Stimulated activated naive B cell treated with anti-CD40 and anti-IgM and Interleukin-4, amounts not matched to agents 10 μg/mL and 1 μg/mL and 100 μg/mL, for 72 hours (primary cell): ENCODE measurements at regions not wholly inside any gene's neighbourhood (a gene's known extent, or its start where the extent isn't known, plus 50 kb on each side); places are given as distances from the start of the nearest gene placed in this dataset.

Experiments
- ATAC-seq, 2 donors: fragments of 150-1000 bp; cut with Tn5 transposase; replicated peaks; 2 replicates each; pipeline ENCODE4 v1.10.0; 2021; ENCODE audit warnings: moderate library complexity in 1 of 2
- DNase-seq: peaks from one replicate; pipeline ENCODE4 v3.0.0; 2021
- H3K27ac Mint-ChIP-seq: one replicate; pipeline ENCODE4 v1.8.0; 2022; ENCODE audit warnings: mild to moderate bottlenecking, mixed read lengths
- H3K27me3 Mint-ChIP-seq, 2 donors: one replicate each; pipeline ENCODE4 v1.8.0; 2022; ENCODE audit warnings: mixed read lengths in 2 of 2
- H3K36me3 Mint-ChIP-seq, 2 donors: one replicate each; pipeline ENCODE4 v1.8.0; 2022; ENCODE audit warnings: mixed read lengths in 2 of 2, mild to moderate bottlenecking in 1 of 2
- H3K4me1 Mint-ChIP-seq, 2 donors: one replicate each; pipeline ENCODE4 v1.8.0; 2022; ENCODE audit warnings: mixed read lengths in 2 of 2, mild to moderate bottlenecking in 1 of 2
- H3K4me3 Mint-ChIP-seq, 2 donors: one replicate each; pipeline ENCODE4 v1.8.0; 2022; ENCODE audit warnings: mild to moderate bottlenecking in 2 of 2, mixed read lengths in 2 of 2, moderate library complexity in 1 of 2
- H3K9me3 Mint-ChIP-seq, 2 donors: one replicate each; pipeline ENCODE4 v1.8.0; 2022; ENCODE audit warnings: mixed read lengths in 2 of 2, mild to moderate bottlenecking in 1 of 2

- DNase-seq: no peak
- H3K27me3 Mint-ChIP-seq: peaks cover 0 to 5% of the 10 kb centered on the region in 2 donors
- H3K36me3 Mint-ChIP-seq: no peaks in the 10 kb centered on the region
- no peak overlapping the region for H3K27ac Mint-ChIP-seq
- ATAC-seq: no peak
- no peaks in the 10 kb centered on the region for H3K9me3 Mint-ChIP-seq
- H3K4me3 Mint-ChIP-seq: no peak overlapping the region
- no peaks in the 10 kb centered on the region for H3K4me1 Mint-ChIP-seq
Observed at GRCh38 chr5:135703016-135703550, 124.3 kb upstream of the CXCL14 start.

GRCh38 chr5:135702191-135702590 is 123.4 kb upstream of the CXCL14 start:
- H3K36me3 Mint-ChIP-seq: no peaks in the 10 kb centered on the region
- H3K9me3 Mint-ChIP-seq: no peaks in the 10 kb centered on the region
- ATAC-seq (no peak), DNase-seq (no peak)
- H3K27me3 Mint-ChIP-seq: peaks cover 0 to 5% of the 10 kb centered on the region in 2 donors
- H3K4me1 Mint-ChIP-seq: no peaks in the 10 kb centered on the region
- H3K4me3 Mint-ChIP-seq: no peak overlapping the region
- H3K27ac Mint-ChIP-seq: no peak overlapping the region

- Mint-ChIP-seq H3K9me3 (no peaks in the 10 kb centered on the region), H3K4me3 (no peak overlapping the region), H3K4me1 (no peaks in the 10 kb centered on the region), H3K36me3 (no peaks in the 10 kb centered on the region), H3K27ac (no peak overlapping the region), H3K27me3 (peaks cover 0 to 6% of the 10 kb centered on the region in 2 donors)
- DNase-seq: no peak
- no peak for ATAC-seq
Observed at GRCh38 chr5:135700731-135701130, 121.9 kb upstream of the CXCL14 start.

GRCh38 chr5:135697959-135698345 is 119.2 kb upstream of the CXCL14 start:
- no peak overlapping the region for H3K27ac Mint-ChIP-seq
- DNase-seq: no peak
- no peak for ATAC-seq
- no peaks in the 10 kb centered on the region for H3K4me1 Mint-ChIP-seq
- H3K27me3 Mint-ChIP-seq: peaks cover 0 to 17% of the 10 kb centered on the region in 2 donors
- no peaks in the 10 kb centered on the region for H3K9me3 Mint-ChIP-seq
- H3K36me3 Mint-ChIP-seq: no peaks in the 10 kb centered on the region
- no peak overlapping the region for H3K4me3 Mint-ChIP-seq

- DNase-seq (no peak), ATAC-seq (no peak)
- Mint-ChIP-seq H3K4me1 (no peaks in the 10 kb centered on the region), H3K27me3 (peaks cover 0 to 17% of the 10 kb centered on the region in 2 donors), H3K4me3 (no peak overlapping the region), H3K9me3 (no peaks in the 10 kb centered on the region), H3K27ac (no peak overlapping the region), H3K36me3 (no peaks in the 10 kb centered on the region)
Observed at GRCh38 chr5:135697251-135697958, 118.6 kb upstream of the CXCL14 start.

- H3K27ac Mint-ChIP-seq: no peak overlapping the region
- H3K27me3 Mint-ChIP-seq: peaks cover 0 to 24% of the 10 kb centered on the region in 2 donors
- no peaks in the 10 kb centered on the region for H3K4me1 Mint-ChIP-seq
- H3K4me3 Mint-ChIP-seq: no peak overlapping the region
- no peaks in the 10 kb centered on the region for H3K9me3 Mint-ChIP-seq
- DNase-seq (no peak), ATAC-seq (no peak)
- no peaks in the 10 kb centered on the region for H3K36me3 Mint-ChIP-seq
Observed at GRCh38 chr5:135696317-135696716, 117.5 kb upstream of the CXCL14 start.

- H3K27me3 Mint-ChIP-seq: peaks cover 0 to 29% of the 10 kb centered on the region in 2 donors
- H3K9me3 Mint-ChIP-seq: no peaks in the 10 kb centered on the region
- no peak overlapping the region for H3K4me3 Mint-ChIP-seq
- H3K36me3 Mint-ChIP-seq: no peaks in the 10 kb centered on the region
- H3K4me1 Mint-ChIP-seq: no peaks in the 10 kb centered on the region
- DNase-seq: no peak
- no peak overlapping the region for H3K27ac Mint-ChIP-seq
- ATAC-seq: no peak
Observed at GRCh38 chr5:135695656-135696313, 117.0 kb upstream of the CXCL14 start.

GRCh38 chr5:135694906-135695305 is 116.1 kb upstream of the CXCL14 start:
- DNase-seq (no peak), ATAC-seq (no peak)
- H3K4me1 Mint-ChIP-seq: no peaks in the 10 kb centered on the region
- no peak overlapping the region for H3K4me3 Mint-ChIP-seq
- peaks cover 0 to 34% of the 10 kb centered on the region in 2 donors for H3K27me3 Mint-ChIP-seq
- H3K27ac Mint-ChIP-seq: no peak overlapping the region
- no peaks in the 10 kb centered on the region for H3K9me3 Mint-ChIP-seq
- H3K36me3 Mint-ChIP-seq: no peaks in the 10 kb centered on the region

GRCh38 chr5:135694012-135694411 is 115.2 kb upstream of the CXCL14 start:
- Mint-ChIP-seq H3K36me3 (no peaks in the 10 kb centered on the region), H3K4me3 (no peak overlapping the region), H3K27ac (no peak overlapping the region), H3K27me3 (peaks cover 0 to 39% of the 10 kb centered on the region in 2 donors), H3K9me3 (no peaks in the 10 kb centered on the region), H3K4me1 (no peaks in the 10 kb centered on the region)
- no peak for ATAC-seq
- DNase-seq: no peak

- peaks cover 0 to 39% of the 10 kb centered on the region in 2 donors for H3K27me3 Mint-ChIP-seq
- H3K27ac Mint-ChIP-seq: no peak overlapping the region
- DNase-seq (no peak), ATAC-seq (no peak)
- no peak overlapping the region for H3K4me3 Mint-ChIP-seq
- no peaks in the 10 kb centered on the region for H3K4me1 Mint-ChIP-seq
- H3K9me3 Mint-ChIP-seq: no peaks in the 10 kb centered on the region
- no peaks in the 10 kb centered on the region for H3K36me3 Mint-ChIP-seq
Observed at GRCh38 chr5:135693371-135693955, 114.7 kb upstream of the CXCL14 start.

- no peak for ATAC-seq
- no peak overlapping the region for H3K27ac Mint-ChIP-seq
- H3K4me3 Mint-ChIP-seq: no peak overlapping the region
Observed at GRCh38 chr5:135691044-135691443, 112.3 kb upstream of the CXCL14 start.

GRCh38 chr5:135690466-135690865 is 111.7 kb upstream of the CXCL14 start:
- peaks cover 6 to 37% of the 10 kb centered on the region in 2 donors for H3K27me3 Mint-ChIP-seq
- DNase-seq: no peak
- no peak for ATAC-seq
- H3K36me3 Mint-ChIP-seq: no peaks in the 10 kb centered on the region
- no peak overlapping the region for H3K4me3 Mint-ChIP-seq
- H3K4me1 Mint-ChIP-seq: no peaks in the 10 kb centered on the region
- H3K9me3 Mint-ChIP-seq: no peaks in the 10 kb centered on the region
- H3K27ac Mint-ChIP-seq: no peak overlapping the region

More at GRCh38 chr5:135691044-135691443, 112.3 kb upstream of the CXCL14 start:
- Mint-ChIP-seq H3K27me3 (peaks cover 6 to 43% of the 10 kb centered on the region in 2 donors), H3K9me3 (no peaks in the 10 kb centered on the region), H3K4me1 (no peaks in the 10 kb centered on the region), H3K36me3 (no peaks in the 10 kb centered on the region)
- no peak for DNase-seq

GRCh38 chr5:135689506-135689905 is 110.7 kb upstream of the CXCL14 start:
- Mint-ChIP-seq H3K27ac (no peak overlapping the region), H3K4me3 (no peak overlapping the region), H3K36me3 (no peaks in the 10 kb centered on the region), H3K27me3 (peaks cover 6 to 29% of the 10 kb centered on the region in 2 donors), H3K9me3 (no peaks in the 10 kb centered on the region), H3K4me1 (no peaks in the 10 kb centered on the region)
- no peak for ATAC-seq
- no peak for DNase-seq

GRCh38 chr5:135688385-135688784 is 109.6 kb upstream of the CXCL14 start:
- ATAC-seq: no peak
- Mint-ChIP-seq H3K36me3 (no peaks in the 10 kb centered on the region), H3K4me1 (no peaks in the 10 kb centered on the region), H3K27ac (no peak overlapping the region), H3K9me3 (no peaks in the 10 kb centered on the region), H3K4me3 (no peak overlapping the region), H3K27me3 (peaks cover 6 to 29% of the 10 kb centered on the region in 2 donors)
- DNase-seq: no peak

GRCh38 chr5:135683189-135683588 is 104.4 kb upstream of the CXCL14 start:
- Mint-ChIP-seq H3K4me3 (no peak overlapping the region), H3K27me3 (peaks cover 6 to 13% of the 10 kb centered on the region in 2 donors), H3K4me1 (no peaks in the 10 kb centered on the region), H3K36me3 (no peaks in the 10 kb centered on the region), H3K9me3 (peaks cover 17 to 21% of the 10 kb centered on the region in 2 donors), H3K27ac (no peak overlapping the region)
- ATAC-seq (no peak), DNase-seq (no peak)
